Cardiac muscle cell (in vitro differentiated cells and primary cell): ENCODE measurements at regions not wholly inside any gene's neighbourhood (a gene's known extent, or its start where the extent isn't known, plus 50 kb on each side); places are given as distances from the start of the nearest gene placed in this dataset.

Experiments used
- DNase-seq, 2 donors: peaks; one replicate each; pipeline versions ENCODE4 v3.0.0 to v3.0.0-alpha.2; 2010 to 2017; ENCODE audit warnings: low read depth in 1 of 2, low spot score in 1 of 2
- H3K27ac ChIP-seq: fragments of 200-600 bp; sonication (generic); 2 replicates; pipeline ENCODE4 v1.5.1; 2016
- H3K27me3 ChIP-seq: fragments of 200-600 bp; sonication (generic); 2 replicates; pipeline ENCODE4 v1.6.0; 2016; ENCODE audit warnings: control low read depth
- H3K36me3 ChIP-seq: fragments of 200-600 bp; sonication (generic); 2 replicates; pipeline ENCODE4 v1.5.1; 2016; ENCODE audit warnings: control low read depth
- H3K4me1 ChIP-seq: fragments of 200-600 bp; sonication (generic); 2 replicates; pipeline ENCODE4 v1.8.1; 2017; ENCODE audit warnings: low read depth, mild to moderate bottlenecking, mixed run types
- H3K4me3 ChIP-seq: fragments of 200-600 bp; sonication (generic); 2 replicates; pipeline ENCODE4 v1.5.1; 2016; ENCODE audit warnings: mild to moderate bottlenecking
- H3K9me3 ChIP-seq: fragments of 200-600 bp; sonication (generic); 2 replicates; pipeline ENCODE4 v1.5.1; 2017; ENCODE audit warnings: low read depth, mild to moderate bottlenecking, control low read depth
- CTCF ChIP-seq: IDR thresholded peaks from 2 replicates; pipeline ENCODE4 v1.5.1; 2012; ENCODE audit warnings: low read depth, mild to moderate bottlenecking, low read length

GRCh38 chr14:54252072-54252730 lies 144.6 kb upstream of the CDKN3 start:
- Histone ChIP-seq H3K36me3 (no peaks in the 10 kb centered on the region), H3K4me3 (no peak overlapping the region), H3K27ac (no peak overlapping the region), H3K27me3 (no peaks in the 10 kb centered on the region), H3K4me1 (peaks cover 2% of the 10 kb centered on the region), H3K9me3 (no peaks in the 10 kb centered on the region)
- DNase-seq, result peak in 1 of 2 donors; percentile 76
- TF ChIP-seq CTCF, result no peak

GRCh38 chr14:54253195-54253947 lies 143.4 kb upstream of the CDKN3 start:
- Histone ChIP-seq H3K4me3 (no peak overlapping the region), H3K27me3 (no peaks in the 10 kb centered on the region), H3K27ac (no peak overlapping the region), H3K9me3 (no peaks in the 10 kb centered on the region), H3K36me3 (no peaks in the 10 kb centered on the region), H3K4me1 (peaks cover 3% of the 10 kb centered on the region)
- DNase-seq, result peak in 1 of 2 donors; percentile 49
- TF ChIP-seq CTCF, result no peak

- H3K36me3 ChIP-seq, result no peaks in the 10 kb centered on the region
- peaks cover 3% of the 10 kb centered on the region for H3K4me1 ChIP-seq
- no peak for DNase-seq
- no peaks in the 10 kb centered on the region for H3K27me3 ChIP-seq
- H3K27ac ChIP-seq, result no peak overlapping the region
- no peak overlapping the region for H3K4me3 ChIP-seq
- H3K9me3 ChIP-seq, result no peaks in the 10 kb centered on the region
- TF ChIP-seq CTCF, result no peak
Measured at GRCh38 chr14:54256156-54256555, 140.7 kb upstream of the CDKN3 start.

GRCh38 chr14:54257424-54257823 lies 139.4 kb upstream of the CDKN3 start:
- Histone ChIP-seq H3K27me3 (no peaks in the 10 kb centered on the region), H3K27ac (peak overlapping the region; percentile 42), H3K4me3 (no peak overlapping the region), H3K36me3 (no peaks in the 10 kb centered on the region), H3K4me1 (peaks cover 3% of the 10 kb centered on the region), H3K9me3 (no peaks in the 10 kb centered on the region)
- peak in 1 of 2 donors; percentile 49 for DNase-seq
- TF ChIP-seq CTCF, result no peak

GRCh38 chr14:54258382-54258781 lies 138.4 kb upstream of the CDKN3 start:
- Histone ChIP-seq H3K27me3 (no peaks in the 10 kb centered on the region), H3K4me1 (peaks cover 3% of the 10 kb centered on the region), H3K4me3 (no peak overlapping the region), H3K27ac (no peak overlapping the region), H3K36me3 (no peaks in the 10 kb centered on the region), H3K9me3 (no peaks in the 10 kb centered on the region)
- no peak for TF ChIP-seq CTCF
- DNase-seq, result no peak
